ENCODE measurements at regions not wholly inside any gene's neighbourhood (a gene's known extent, or its start where the extent isn't known, plus 50 kb on each side); places are given as distances from the start of the nearest gene placed in this dataset.

DNA sequence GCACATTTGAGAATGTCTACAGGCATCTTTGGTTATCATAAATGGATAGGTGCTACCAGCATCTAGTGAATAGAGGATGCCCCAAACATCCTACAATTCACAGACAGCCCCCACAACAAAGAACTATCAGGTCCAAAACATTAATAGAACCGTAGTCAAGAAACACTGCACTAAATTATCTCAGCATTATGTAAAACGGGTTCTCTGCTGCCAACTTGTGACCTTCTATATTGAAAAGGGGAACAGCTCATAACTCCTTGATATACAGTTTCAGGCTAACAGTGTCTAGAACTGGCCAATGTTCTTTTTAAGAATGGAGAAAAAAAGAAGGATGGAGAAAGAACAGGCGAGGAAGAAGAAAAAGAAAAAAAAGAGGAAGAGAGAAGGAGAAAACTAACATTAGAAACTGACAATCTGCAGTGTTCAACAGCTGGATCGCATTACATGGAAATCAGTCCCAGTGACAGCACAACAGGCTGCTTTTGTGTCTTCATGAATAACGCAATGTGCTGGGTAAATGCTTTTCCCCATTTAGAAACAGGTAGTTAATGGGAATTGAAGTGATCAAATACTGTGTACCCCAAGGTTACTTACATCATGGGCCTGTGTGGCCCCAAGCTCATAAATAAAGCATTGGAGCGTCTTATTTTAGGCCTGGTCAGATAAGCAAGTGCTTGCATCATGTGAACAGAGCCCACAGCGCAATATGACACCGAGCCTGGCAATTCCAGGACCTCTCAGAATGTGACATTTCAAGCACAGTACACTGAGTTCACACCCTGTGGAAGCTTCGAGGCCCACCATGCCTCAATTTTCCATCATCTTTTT lies 339.5 kb downstream of the DHX15 start:
- peak; percentile 51 to 79 (median 62) for DNase-seq

DNA sequence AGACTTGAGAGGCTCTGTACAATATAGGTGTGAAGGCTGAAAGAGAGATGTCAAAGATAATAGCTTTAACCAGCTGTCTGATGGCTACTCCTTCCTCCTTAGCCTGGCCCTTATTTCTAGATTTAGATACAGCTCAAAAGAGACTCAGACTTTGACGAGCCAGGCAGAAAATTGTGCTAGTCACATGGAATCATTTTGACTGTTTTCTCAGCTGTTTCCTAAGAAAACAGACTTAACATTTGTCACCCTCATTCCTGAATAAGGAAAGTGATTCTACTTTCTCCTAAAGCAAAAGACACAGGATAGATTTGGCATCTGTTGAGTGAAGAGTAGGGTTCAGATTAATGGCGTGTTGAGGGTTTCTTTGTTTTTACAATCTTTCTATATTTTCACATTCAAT lies 340.7 kb downstream of the DHX15 start:
- DNase-seq = no peak

DNA sequence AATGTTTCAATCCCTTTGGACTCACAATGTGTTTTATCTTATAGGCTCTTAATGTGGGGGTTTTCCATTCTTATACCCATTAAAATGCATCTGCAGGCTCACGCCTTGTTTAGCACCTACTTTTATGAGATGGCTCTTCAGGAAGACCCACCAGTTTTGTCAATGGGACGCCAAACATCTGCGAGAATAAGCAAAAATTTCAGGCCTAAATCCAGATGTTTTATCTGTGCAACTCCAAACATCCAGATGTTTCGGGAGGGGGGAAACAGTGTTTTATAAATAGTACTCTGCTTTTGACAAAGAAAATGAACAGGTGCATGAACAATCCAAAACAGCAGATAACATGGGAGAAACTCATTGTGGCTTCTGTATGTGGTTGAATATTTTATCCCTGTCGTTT lies 342.8 kb downstream of the DHX15 start:
- DNase-seq = peak; percentile 21 to 67 (median 22)

DNA sequence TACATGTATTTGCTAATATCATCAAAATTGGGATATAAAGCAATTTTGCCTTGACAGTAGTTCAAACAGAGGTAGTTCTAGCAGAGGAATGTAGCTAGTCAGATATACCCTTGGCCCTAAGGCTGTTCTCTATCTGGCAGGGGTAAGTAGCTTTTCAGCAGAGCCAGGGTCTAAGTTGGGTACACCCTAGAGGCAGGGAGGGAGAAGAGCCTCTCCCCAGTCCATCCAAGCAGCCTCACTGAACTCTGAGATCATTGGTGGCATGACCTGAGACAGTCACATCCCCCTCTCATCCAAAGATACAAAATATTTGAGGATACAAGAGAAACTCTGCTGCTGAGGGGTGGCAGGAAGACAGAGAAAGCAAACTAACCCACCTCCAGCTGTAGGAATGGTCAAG lies 343.7 kb downstream of the DHX15 start:
- no peak for DNase-seq

DNA sequence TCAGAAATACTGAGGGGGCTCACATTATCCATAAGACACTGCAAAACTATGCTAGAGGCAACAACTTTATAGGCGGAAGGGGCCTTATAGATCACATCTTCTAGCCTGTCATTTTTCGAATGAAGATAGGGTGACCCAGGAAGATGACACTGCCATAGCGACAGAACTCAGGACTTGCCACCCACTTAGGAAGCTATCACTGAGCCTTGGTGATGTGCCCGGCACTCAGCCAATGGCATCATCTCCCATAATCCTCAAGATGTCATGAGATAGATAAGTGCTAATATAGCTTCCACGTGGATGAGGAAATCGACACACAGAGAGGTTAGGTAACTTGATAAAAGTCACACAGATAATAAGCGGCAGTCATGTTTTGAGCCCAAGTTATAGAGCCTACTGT lies 346.6 kb downstream of the DHX15 start:
- no peak for DNase-seq

DNA sequence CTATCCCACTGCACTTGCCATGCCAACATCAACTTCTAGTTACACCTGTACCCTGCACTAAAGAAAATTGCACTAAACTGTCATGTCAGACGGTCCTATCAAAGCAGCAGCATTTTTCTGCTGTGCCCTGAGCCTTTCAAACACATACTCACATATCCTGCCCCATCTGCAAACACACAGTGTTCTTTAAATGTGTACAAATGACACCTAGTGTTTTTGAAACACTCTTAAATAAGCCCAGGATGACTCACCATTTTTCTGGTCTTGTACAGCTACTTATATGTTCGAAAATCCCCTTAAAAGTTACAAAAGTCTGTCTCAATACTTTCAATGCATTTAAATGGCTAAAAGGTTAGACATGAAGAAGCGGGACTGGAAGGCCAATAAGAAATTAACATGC lies 346.7 kb upstream of the PPARGC1A start:
- no peak for DNase-seq

DNA sequence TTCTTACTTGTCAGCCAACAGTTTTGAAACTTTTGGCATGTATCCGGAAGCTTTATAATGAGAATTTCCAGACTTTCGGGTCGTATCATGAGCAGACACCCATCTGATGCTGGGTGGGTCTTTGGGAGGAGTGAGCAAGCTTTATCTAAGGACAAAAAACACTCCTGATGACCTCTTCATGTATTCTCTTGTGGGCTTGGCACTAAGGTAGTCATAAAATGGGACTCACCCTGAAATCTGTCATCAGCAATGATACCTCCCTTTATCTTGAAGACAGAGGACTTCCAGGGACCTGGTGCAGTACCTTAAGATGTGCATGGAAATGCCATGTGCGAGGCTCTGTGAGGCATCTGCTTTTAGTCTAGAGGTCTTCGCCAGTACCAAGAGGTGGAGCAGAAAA lies 346.3 kb upstream of the PPARGC1A start:
- no peak for DNase-seq

DNA sequence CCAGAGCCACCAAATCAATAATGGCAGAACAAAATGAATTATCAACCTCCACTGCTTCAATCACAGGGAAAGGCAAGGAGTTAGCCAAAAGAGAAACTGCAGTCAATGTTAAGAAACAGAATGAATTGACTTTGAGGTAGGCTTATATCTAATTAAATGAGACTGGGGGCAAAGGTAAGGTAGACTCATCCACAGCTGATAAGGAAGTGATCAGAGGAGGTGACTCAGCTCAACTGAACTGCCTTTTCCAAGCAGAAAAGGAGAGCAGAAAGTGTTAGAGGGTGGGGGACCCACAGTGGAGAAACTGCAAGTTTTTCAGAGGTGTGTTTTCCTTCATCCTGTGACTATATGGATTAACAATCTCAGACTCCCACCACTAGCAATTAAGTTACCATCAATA lies 345.8 kb upstream of the PPARGC1A start:
- no peak for DNase-seq

DNA sequence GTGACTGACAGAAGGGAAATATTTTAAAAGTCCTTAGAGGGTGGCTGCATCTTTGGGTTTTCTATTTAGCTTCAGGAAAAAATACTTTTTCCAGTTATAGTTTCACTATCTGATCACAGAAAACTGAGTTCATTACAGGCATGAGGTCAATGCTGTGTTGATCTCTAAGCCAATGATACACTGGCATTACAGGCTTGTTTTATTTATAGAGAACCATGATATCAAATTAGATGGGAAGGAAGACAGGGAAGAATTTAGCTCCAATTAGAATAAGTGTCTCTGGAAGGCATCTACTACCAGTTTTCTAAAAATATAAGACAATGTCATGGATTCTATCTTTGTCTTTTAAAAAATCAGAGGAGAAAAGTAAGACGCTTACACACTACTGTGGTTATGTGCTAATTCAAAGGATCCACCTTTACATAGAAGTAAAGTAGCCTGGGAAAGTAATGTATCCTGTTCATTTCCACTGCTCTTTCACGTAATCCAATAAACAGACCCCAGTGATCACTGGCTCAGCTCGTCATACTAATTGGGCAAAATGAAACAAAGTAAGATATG lies 344.5 kb upstream of the PPARGC1A start:
- no peak for DNase-seq

DNA sequence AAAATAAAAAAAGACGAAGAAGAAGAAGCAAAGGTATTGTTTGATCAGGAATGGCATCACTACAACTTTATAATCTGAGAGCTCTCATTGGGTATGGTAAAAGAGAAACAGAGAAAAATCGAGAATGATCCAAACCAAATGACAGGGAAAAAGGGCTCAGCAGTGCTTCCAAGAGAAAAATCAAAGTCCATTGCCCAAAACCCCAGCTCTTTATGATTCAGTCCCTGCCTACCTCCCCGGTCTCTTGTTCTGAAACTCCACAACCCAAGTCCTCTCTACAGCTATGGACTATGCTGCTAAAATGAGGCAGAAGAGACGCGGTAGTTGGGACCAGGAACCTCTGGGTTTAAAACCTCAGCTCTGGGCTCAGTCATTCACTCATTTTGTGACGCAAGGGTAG lies 341.1 kb upstream of the PPARGC1A start:
- no peak for DNase-seq

DNA sequence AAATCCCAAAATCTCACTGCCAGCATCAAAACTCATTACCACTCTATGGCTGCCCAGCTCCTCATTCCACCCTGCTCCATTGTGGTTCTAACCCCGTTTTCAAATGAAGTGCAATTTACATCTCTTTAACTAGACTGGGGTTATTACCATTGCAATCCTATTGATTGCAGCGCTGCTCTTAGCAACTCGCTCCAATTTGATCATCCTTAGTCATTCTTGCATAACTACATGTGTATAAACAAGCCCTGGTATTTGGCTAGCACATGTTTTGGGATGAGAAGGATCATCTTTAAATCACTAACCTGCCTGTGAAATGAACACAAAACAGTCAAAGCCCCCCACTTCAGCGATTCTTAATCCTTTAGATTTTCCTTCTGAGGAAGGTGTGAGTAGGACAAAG lies 340.1 kb upstream of the PPARGC1A start:
- DNase-seq = no peak

DNA sequence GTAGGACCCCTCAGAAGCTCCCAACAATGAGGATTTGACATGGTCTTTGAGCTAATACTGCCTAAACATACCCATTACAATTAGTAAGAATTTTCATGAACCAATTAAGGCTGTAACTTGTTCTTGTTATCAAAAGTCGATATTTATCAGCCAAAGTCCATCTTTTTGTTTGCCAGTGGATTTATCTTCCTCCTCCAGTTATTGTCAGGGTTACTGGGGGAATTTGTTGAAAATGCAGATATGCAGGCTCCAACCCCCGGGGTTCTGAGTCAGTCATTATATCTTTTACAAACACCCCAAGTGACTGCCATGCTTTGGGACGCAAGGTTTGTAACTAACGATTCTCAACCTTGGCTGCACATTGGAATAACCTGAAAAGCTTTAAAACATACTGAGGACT lies 338.8 kb upstream of the PPARGC1A start:
- DNase-seq = no peak

DNA sequence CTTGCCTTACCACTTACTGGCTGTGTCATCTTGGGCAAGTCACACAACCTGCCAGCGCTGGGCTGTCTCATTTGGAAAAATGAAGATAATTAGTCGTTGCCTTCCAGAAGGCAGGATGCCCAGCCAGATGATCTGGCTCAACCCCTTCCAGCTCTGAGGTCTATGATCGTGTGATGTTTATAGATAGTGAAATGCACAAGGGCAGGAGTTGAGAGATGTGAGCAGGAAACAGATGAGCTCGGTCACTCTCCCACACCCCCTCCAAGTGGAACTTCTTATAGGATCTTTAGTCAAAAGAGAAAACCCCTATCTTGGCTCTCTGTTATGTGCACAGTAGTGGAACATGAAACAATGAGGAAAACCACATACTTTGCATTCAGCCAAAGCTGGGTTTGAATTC lies 336.8 kb upstream of the PPARGC1A start:
- DNase-seq = no peak

DNA sequence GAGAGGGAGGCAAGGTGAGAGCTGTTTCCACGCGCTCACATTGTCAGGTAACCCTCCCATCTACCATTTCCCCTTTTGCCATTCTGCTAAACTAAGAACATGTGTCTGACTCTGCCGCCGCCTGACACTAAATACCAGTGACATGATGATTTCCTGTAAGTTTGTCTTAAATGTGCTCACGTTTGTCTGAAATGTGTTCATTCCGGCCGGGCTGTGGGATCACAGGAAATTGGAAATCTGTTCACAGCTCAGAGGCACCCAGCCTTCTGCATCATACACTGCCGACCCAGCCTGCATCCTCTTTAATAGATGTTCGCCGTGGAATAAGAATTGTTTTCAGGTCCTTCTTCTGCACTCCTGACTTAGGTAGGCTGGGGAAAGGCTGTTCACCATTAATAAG lies 336.2 kb upstream of the PPARGC1A start:
- peak in 2 of 3 donors; percentile 12 to 44 for DNase-seq

DNA sequence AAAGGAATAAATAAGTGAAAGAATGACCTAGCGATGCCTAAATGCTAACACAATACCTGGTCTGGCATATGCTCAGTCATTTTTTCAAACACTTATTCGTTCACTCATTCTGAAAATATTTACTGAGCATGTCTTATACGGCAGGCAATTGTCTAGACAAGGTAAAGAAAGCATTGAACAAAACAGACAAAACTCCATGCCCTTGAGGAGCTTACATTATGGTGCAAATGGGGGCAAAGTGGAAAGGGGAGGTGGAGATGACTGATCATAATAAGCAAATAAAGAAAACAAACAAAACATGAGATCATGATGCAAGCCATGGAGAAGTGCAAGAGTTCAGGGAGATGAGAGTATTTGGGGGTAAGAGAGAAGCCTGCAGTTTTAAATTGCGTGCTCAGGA lies 334.6 kb upstream of the PPARGC1A start:
- no peak for DNase-seq

DNA sequence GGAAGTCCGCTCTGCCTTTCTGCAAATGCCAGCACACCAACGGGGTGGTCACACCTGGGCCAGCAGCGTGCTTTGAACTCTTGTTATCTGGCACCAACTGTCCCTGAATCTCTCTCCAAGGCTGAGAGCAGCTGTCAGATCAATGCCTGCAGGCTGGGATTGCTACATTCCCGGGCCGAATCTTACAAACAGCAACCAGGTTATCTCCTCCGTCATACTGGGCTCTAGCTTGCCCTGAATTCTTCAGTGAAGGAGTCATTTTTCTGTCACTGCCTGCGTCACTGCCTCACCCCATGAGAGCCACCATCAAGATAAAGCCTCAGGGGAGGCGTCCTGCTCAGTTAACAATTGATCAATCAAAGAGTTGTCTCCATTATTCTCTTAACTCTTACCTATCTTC lies 329.4 kb upstream of the PPARGC1A start:
- no peak for DNase-seq

DNA sequence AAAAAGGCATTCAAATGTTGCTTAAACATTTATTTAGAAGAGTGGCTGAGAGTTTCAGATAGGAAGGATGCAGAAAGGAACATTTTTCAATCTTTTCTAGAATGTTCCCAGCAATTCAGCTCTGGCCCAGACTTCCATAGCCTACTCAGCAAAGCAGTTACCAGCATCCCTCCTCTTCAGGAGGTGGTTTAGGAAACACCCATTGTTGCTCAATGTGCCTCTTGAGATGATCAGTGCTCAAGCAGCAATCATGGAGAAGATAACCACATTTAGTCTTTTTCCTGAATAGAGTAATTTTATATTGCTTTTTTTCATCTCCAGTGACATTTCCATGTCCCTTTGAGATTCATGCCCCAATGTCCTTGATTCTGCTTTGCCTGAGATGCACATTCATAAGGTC lies 328.7 kb upstream of the PPARGC1A start:
- DNase-seq = no peak

DNA sequence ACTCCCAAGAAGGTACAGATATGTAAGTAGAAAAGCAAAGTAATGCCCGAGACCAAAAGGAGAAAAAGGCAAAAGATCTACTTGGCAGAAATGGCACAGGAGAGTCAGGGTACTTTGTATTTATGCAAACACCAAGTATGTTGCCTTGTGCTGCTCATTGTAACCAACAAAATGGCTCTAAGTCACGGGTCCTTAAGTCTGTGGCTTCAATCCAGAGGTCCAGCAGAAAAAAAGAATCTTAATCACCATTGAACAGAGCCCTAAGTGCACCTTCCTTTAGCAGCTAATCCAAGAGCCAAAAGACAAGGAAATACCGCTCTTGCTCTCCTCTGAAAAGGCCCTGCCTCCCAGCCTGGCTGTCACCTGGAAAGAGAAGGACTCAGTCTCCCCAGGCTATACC lies 324.9 kb upstream of the PPARGC1A start:
- no peak for DNase-seq

DNA sequence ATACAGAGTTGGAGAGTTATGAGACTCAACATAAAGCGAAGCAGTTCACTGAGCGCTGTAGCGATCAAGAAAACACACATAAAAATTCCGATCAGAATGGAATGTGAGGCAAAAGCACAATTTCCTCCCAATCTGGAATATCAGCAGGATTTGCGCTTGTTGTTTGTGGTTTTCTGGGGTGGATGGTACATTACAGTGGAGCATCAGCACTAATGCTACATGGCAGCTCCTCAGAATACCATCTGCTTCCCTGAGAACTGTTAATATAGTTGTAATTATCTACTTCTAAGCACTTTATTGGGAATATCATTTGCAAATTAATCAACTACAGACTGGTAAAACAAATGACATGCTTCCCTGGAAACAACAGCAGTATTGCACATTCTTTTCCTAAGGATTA lies 324.1 kb upstream of the PPARGC1A start:
- DNase-seq = no peak

DNA sequence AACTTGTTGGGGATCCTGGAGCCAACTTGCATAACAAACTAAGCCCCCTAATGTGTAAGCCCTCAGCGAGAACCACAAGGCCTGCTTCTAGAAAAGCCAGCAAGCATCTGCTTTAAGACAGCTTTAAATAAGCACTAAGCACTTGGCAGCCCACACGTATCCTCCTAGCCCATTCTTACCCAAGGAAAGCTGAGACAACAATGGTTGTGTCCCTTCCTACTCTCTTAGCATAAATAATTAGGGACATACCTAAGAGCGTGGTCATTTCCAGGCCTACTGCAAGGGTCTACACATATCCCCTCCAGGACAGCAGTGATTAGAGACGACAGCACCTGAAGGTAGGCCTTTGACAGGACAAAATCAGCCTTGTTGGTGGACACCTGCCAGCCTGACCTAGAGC lies 322.8 kb upstream of the PPARGC1A start:
- DNase-seq = no peak

DNA sequence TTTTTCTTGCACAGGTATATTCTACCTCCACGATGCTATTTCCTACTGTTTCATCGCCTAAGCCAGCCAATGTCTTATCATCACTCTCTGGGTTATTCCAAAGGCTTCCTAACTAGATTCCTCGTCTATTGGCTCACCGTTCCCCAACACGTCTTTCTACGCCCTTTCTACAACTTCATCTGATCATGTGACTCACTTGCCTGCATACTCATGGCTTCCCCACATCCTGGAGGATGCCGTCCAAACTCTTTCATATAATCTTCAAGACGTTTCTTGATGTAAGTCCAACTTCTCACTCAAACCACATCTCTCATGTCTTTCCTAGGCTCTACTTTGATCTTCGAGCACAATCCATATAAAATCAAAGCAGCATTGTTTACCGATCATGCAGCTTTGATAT lies 322.0 kb upstream of the PPARGC1A start:
- DNase-seq = no peak

DNA sequence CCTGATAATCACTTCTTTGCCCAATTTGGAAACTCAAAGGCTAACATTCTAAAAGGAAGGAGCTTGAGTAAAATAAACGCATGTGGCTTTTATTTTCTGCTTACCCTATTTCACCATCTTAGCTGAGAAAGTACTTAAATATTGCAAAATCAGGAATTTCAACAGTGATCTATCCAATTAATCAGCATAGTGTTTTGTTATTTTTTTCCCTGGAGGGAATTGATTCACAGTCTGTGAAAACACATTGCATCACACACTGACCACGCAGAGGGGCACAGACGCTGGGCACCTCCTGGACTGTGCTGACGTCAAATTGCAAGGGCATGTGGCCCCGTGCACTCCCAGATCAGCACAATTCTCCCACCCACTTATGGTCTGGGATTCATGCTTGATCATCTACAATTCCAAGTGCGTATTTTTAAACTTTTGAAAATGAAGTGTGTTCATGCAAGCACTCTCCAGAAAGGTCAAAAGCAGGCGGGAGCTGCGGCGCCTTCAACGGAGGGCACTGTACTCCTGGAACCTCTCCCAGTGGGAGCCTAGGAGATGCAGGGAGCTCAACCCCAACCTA lies 320.6 kb upstream of the PPARGC1A start:
- no peak for DNase-seq

DNA sequence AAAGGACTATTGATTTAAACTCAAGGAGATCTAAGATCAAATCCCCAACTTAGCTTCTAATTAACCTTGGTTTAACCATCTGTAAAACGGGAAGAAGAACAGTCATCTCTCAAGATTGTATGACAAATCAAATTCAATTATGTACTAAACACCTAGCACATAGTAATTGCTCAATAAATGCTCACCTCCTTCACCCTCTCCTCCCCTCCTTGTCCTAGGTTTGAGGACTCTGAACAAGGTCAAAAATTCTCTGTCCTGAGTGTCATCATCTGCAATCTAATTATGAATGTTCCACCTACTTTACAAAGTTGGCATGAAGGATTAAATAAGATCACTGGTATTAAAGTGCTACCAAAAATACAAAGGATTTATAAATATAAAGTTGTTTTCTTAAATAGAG lies 320.1 kb upstream of the PPARGC1A start:
- DNase-seq = no peak

DNA sequence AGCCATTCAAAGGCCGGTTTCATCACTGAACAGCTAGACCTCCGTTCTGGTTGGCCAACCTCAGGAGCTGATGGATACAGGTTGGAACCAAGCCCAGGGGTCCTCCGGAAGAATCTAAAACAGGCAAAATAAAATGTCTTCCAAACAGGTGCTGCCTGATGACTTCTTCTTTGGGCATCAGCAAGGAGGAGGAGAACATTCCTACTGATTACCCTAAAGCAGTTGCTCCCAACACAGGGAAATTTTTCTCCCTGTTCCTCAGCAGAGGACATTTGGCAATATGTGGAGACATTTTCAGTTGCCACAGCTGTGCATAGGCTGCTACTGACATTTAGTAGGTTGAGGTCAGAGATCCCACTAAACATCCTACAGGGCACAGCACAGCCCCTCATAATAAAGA lies 319.3 kb upstream of the PPARGC1A start:
- no peak for DNase-seq

Data from muscle of back (tissue), 3 donors.